Transverse colon (tissue), 4 donors: ENCODE measurements at regions not wholly inside any gene's neighbourhood (a gene's known extent, or its start where the extent isn't known, plus 50 kb on each side); places are given as distances from the start of the nearest gene placed in this dataset.

ENCODE experiments used
- CTCF ChIP-seq, 5 experiments: fragments of 200-600 bp in 3 of 5; fragments of 450-650 bp in 2 of 5; sonication (generic) in 3 of 5; IDR thresholded peaks; 1 replicate in 2 of 5; 2 replicates in 3 of 5; pipeline ENCODE4 v1.5.1; 2016 to 2017; ENCODE audit warnings: antibody characterized with exemption in 5 of 5, inconsistent platforms in 3 of 5, mild to moderate bottlenecking in 2 of 5, moderate library complexity in 1 of 5
- EP300 ChIP-seq: sonication (generic); formaldehyde crosslinking; IDR thresholded peaks from one replicate; pipeline ENCODE4 v1.6.1; 2017; ENCODE audit warnings: antibody characterized with exemption, low read depth
- POLR2AphosphoS5 ChIP-seq, 3 donors: sonication (generic); formaldehyde crosslinking; IDR thresholded peaks; one replicate each; pipeline ENCODE4 v1.6.1; 2016; ENCODE audit warnings: antibody characterized with exemption in 3 of 3

GRCh38 chr6:85006362-85006761 lies 242.0 kb upstream of the TBX18 start:
- TF ChIP-seq CTCF (IDR thresholded peaks at IDR 0.05) (no peak), POLR2AphosphoS5 (IDR thresholded peaks at IDR 0.05) (no peak), EP300 (no peak)
